WTC11 (cell line): ENCODE measurements at regions not wholly inside any gene's neighbourhood (a gene's known extent, or its start where the extent isn't known, plus 50 kb on each side); places are given as distances from the start of the nearest gene placed in this dataset.
A peak's percentile ranks its signal among the peaks of the same experiment; 100 is the strongest.

ENCODE experiments used
- ATAC-seq: fragments of 200-7000 bp; cut with Tn5 transposase; 2 replicates; pipeline ENCODE4 v1.10.0; 2021; ENCODE audit warnings: mild to moderate bottlenecking, moderate library complexity
- CTCF ChIA-PET: fragments of 300-600 bp; sonication (Branson Sonifier 250); formaldehyde crosslinking; loops from one replicate; lab custom pipeline; 2021; ENCODE audit warnings: antibody characterized with exemption; lab: Charles Lee
- POLR2A ChIA-PET: fragments of 350-600 bp; sonication (Branson Sonifier 250); formaldehyde crosslinking; loops from one replicate; lab custom pipeline; 2021; ENCODE audit warnings: antibody characterized with exemption; lab: Charles Lee
- DNase-seq: peaks from one replicate; pipeline ENCODE4 v3.0.0; 2021; ENCODE audit warnings: low spot score
- H3K27ac Mint-ChIP-seq: 2 replicates; pipeline ENCODE4 v1.8.0; 2021; ENCODE audit warnings: mixed read lengths
- H3K27me3 Mint-ChIP-seq: 2 replicates; pipeline ENCODE4 v1.8.0; 2021; ENCODE audit warnings: low read depth, mild to moderate bottlenecking, moderate library complexity, mixed read lengths
- H3K36me3 Mint-ChIP-seq: 2 replicates; pipeline ENCODE4 v1.8.0; 2021; ENCODE audit warnings: mixed read lengths
- H3K4me1 Mint-ChIP-seq: 2 replicates; pipeline ENCODE4 v1.8.0; 2022; ENCODE audit warnings: mixed read lengths
- H3K4me3 Mint-ChIP-seq: 2 replicates; pipeline ENCODE4 v1.8.0; 2021; ENCODE audit warnings: mild to moderate bottlenecking, moderate library complexity, mixed read lengths
- H3K9me3 Mint-ChIP-seq: 2 replicates; pipeline ENCODE4 v1.8.0; 2021; ENCODE audit warnings: mixed read lengths
- ARID4B ChIP-seq: sonication (generic); formaldehyde crosslinking; IDR thresholded peaks from 2 replicates; pipeline ENCODE4 v1.8.0; 2023; ENCODE audit warnings: missing genetic modification reagents, mild to moderate bottlenecking, borderline replicate concordance
- ATF3 ChIP-seq: sonication (generic); formaldehyde crosslinking; conservative IDR thresholded peaks from 2 replicates; pipeline ENCODE4 v1.8.1; 2022; ENCODE audit warnings: mild to moderate bottlenecking, missing genetic modification reagents
- ATF6 ChIP-seq: sonication (generic); formaldehyde crosslinking; IDR thresholded peaks from 2 replicates; pipeline ENCODE4 v1.8.1; 2023; ENCODE audit warnings: mild to moderate bottlenecking, missing genetic modification reagents
- E2F1 ChIP-seq: sonication (generic); formaldehyde crosslinking; IDR thresholded peaks from 2 replicates; pipeline ENCODE4 v1.8.0; 2022; ENCODE audit warnings: mild to moderate bottlenecking, missing genetic modification reagents
- HMGXB4 ChIP-seq: sonication (generic); formaldehyde crosslinking; IDR thresholded peaks from 2 replicates; pipeline ENCODE4 v1.8.1; 2023; ENCODE audit warnings: mild to moderate bottlenecking, moderate library complexity, missing genetic modification reagents
- KAT7 ChIP-seq: sonication (generic); formaldehyde crosslinking; IDR thresholded peaks from 2 replicates; pipeline ENCODE4 v1.8.1; 2023; ENCODE audit warnings: missing genetic modification reagents, mild to moderate bottlenecking, borderline replicate concordance
- MAX ChIP-seq: sonication (generic); formaldehyde crosslinking; IDR thresholded peaks from 2 replicates; pipeline ENCODE4 v1.8.0; 2022; ENCODE audit warnings: mild to moderate bottlenecking, missing genetic modification reagents
- OVOL2 ChIP-seq: fragments of 250-450 bp; sonication (Bioruptor Pico); IDR thresholded peaks from 2 replicates; pipeline ENCODE4 v1.9.0; 2021; ENCODE audit warnings: mild to moderate bottlenecking, borderline replicate concordance
- TEAD4 ChIP-seq: sonication (generic); formaldehyde crosslinking; IDR thresholded peaks from 2 replicates; pipeline ENCODE4 v1.8.0; 2022; ENCODE audit warnings: mild to moderate bottlenecking, missing genetic modification reagents
- USF1 ChIP-seq: sonication (generic); formaldehyde crosslinking; IDR thresholded peaks from 2 replicates; pipeline ENCODE4 v1.8.0; 2022; ENCODE audit warnings: mild to moderate bottlenecking, missing genetic modification reagents
- ZNF138 ChIP-seq: sonication (generic); formaldehyde crosslinking; conservative IDR thresholded peaks from 2 replicates; pipeline ENCODE4 v1.8.1; 2022; ENCODE audit warnings: mild to moderate bottlenecking, moderate library complexity, missing genetic modification reagents
- ZNF671 ChIP-seq: fragments of 250-450 bp; sonication (Bioruptor Pico); IDR thresholded peaks from 2 replicates; pipeline ENCODE4 v1.8.0; 2021; ENCODE audit warnings: mild to moderate bottlenecking

GRCh38 chr7:136303162-136303561 lies 326.0 kb upstream of the MTPN start (continued):
- TF ChIP-seq ZNF138 = no peak
- TF ChIP-seq HMGXB4 (CRISPR knock-in tag) = no peak
- TF ChIP-seq ARID4B (CRISPR knock-in tag) = no peak
- TF ChIP-seq E2F1 (CRISPR knock-in tag) = no peak
- no peak for TF ChIP-seq ATF6 (CRISPR knock-in tag)
- TF ChIP-seq KAT7 (CRISPR knock-in tag) = no peak
- no peak for TF ChIP-seq MAX (CRISPR knock-in tag)

- H3K4me3 Mint-ChIP-seq = no peak overlapping the region
- CTCF ChIA-PET = no interaction called here
- DNase-seq = no peak
- no peak for TF ChIP-seq KAT7 (CRISPR knock-in tag)
- no peak for TF ChIP-seq OVOL2
- no peak for TF ChIP-seq ATF3 (CRISPR knock-in tag)
- TF ChIP-seq ZNF671 (CRISPR knock-in tag) = no peak
- POLR2A ChIA-PET = no interaction called here
- no peaks in the 10 kb centered on the region; the same call in 1 of the 2 replicates for H3K27me3 Mint-ChIP-seq
- H3K4me1 Mint-ChIP-seq = no peaks in the 10 kb centered on the region
- H3K27ac Mint-ChIP-seq = no peak overlapping the region
- H3K36me3 Mint-ChIP-seq = no peaks in the 10 kb centered on the region
- peaks cover 25% of the 10 kb centered on the region for H3K9me3 Mint-ChIP-seq
- no peak for ATAC-seq
Observed at GRCh38 chr7:136302049-136302448, 324.9 kb upstream of the MTPN start.

- Mint-ChIP-seq H3K4me1 (no peaks in the 10 kb centered on the region), H3K36me3 (no peaks in the 10 kb centered on the region), H3K4me3 (no peak overlapping the region), H3K27me3 (no peaks in the 10 kb centered on the region; the same call in 1 of the 2 replicates), H3K9me3 (peaks cover 4% of the 10 kb centered on the region; the same call in 1 of the 2 replicates), H3K27ac (no peak overlapping the region)
- CTCF ChIA-PET = no interaction called here
- TF ChIP-seq USF1 (CRISPR knock-in tag) = no peak
- no peak for TF ChIP-seq TEAD4 (CRISPR knock-in tag)
- no peak for TF ChIP-seq MAX (CRISPR knock-in tag)
- ATAC-seq = peak; percentile 60
- DNase-seq = peak; percentile 12
- POLR2A ChIA-PET = no interaction called here
Observed at GRCh38 chr7:136294977-136295376, 317.8 kb upstream of the MTPN start.
